Skeletal muscle tissue (tissue), 3 donors: ENCODE measurements at regions not wholly inside any gene's neighbourhood (a gene's known extent, or its start where the extent isn't known, plus 50 kb on each side); places are given as distances from the start of the nearest gene placed in this dataset.

ENCODE experiments used
- H3K27ac ChIP-seq: one replicate; pipeline ENCODE4 v1.7.0; 2013; ENCODE audit warnings: mild to moderate bottlenecking, low read depth, low read length, inconsistent platforms
- H3K27me3 ChIP-seq, 3 donors: one replicate each; pipeline ENCODE4 v1.7.0; 2013; ENCODE audit warnings: low read length in 3 of 3; ENCODE audit not compliant: control insufficient read depth in 3 of 3, insufficient read depth in 3 of 3
- H3K36me3 ChIP-seq, 3 donors: one replicate each; pipeline ENCODE4 v1.7.0; 2013; ENCODE audit warnings: low read length in 3 of 3; ENCODE audit not compliant: control insufficient read depth in 3 of 3, insufficient read depth in 3 of 3
- H3K4me1 ChIP-seq, 3 donors: one replicate each; pipeline ENCODE4 v1.7.0; 2013; ENCODE audit warnings: low read length in 3 of 3, mild to moderate bottlenecking in 3 of 3; ENCODE audit not compliant: control insufficient read depth in 3 of 3, insufficient read depth in 3 of 3
- H3K4me3 ChIP-seq, 3 donors: one replicate each; pipeline ENCODE4 v1.7.0; 2013; ENCODE audit warnings: low read length in 3 of 3
- H3K9ac ChIP-seq, 3 donors: one replicate each; pipeline ENCODE4 v1.7.0; 2013; ENCODE audit warnings: low read length in 3 of 3, mild to moderate bottlenecking in 3 of 3, moderate library complexity in 2 of 3, low read depth in 1 of 3
- H3K9me3 ChIP-seq, 3 donors: one replicate each; pipeline ENCODE4 v1.7.0; 2013; ENCODE audit warnings: low read length in 3 of 3; ENCODE audit not compliant: control insufficient read depth in 3 of 3
- donor health status: Osteomylitis.

DNA sequence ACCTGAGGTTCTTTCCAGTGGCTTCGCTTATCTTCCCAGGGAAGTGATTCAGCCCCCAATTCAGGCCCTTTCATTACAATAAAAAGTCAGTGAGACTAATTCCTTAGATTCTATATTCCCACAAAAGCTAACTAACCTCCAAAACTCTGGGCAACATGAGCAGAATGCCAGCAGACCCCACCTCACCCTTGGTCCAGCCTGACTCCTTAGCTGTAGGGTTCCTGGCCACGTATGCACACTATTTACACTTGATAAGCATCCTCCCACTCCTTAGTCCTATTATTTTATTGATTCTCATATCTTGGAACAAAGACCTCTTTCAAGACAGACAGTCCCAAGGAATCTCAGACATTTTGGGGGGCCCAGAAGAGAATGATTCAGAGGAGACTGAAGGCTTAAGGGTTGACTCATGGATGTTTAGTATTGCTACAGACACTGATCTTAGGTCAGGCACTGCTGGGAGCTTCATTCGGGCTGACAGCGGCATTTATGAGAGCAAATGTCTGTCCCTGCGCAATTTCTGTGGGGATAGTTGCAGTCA lies 162.6 kb upstream of the GDF10 start:
- Histone ChIP-seq H3K9ac (no peak overlapping the region), H3K4me3 (no peak overlapping the region), H3K9me3 (no peaks in the 10 kb centered on the region), H3K36me3 (no peaks in the 10 kb centered on the region), H3K4me1 (peaks cover 0 to 2% (median 2%) of the 10 kb centered on the region in 3 donors), H3K27ac (no peak overlapping the region), H3K27me3 (peaks cover 0 to 6% (median 0%) of the 10 kb centered on the region in 3 donors)

GRCh38 chr10:47139121-47139520 lies 160.9 kb upstream of the GDF10 start:
- Histone ChIP-seq H3K9me3 (no peaks in the 10 kb centered on the region), H3K4me1 (peaks cover 0 to 2% (median 2%) of the 10 kb centered on the region in 3 donors), H3K9ac (no peak overlapping the region), H3K4me3 (no peak overlapping the region), H3K36me3 (no peaks in the 10 kb centered on the region), H3K27ac (no peak overlapping the region), H3K27me3 (peaks cover 0 to 6% (median 0%) of the 10 kb centered on the region in 3 donors)

GRCh38 chr10:47140761-47141348 lies 159.1 kb upstream of the GDF10 start:
- no peak overlapping the region for H3K9ac ChIP-seq
- H3K4me1 ChIP-seq: peaks cover 0 to 2% (median 2%) of the 10 kb centered on the region in 3 donors
- no peak overlapping the region for H3K27ac ChIP-seq
- no peak overlapping the region for H3K4me3 ChIP-seq
- peaks cover 0 to 6% (median 0%) of the 10 kb centered on the region in 3 donors for H3K27me3 ChIP-seq
- no peaks in the 10 kb centered on the region for H3K9me3 ChIP-seq
- H3K36me3 ChIP-seq: no peaks in the 10 kb centered on the region

- Histone ChIP-seq H3K27ac (no peak overlapping the region), H3K27me3 (peaks cover 0 to 6% (median 0%) of the 10 kb centered on the region in 3 donors), H3K4me3 (no peak overlapping the region), H3K9me3 (no peaks in the 10 kb centered on the region), H3K9ac (no peak overlapping the region), H3K4me1 (peaks cover 0 to 2% (median under 1%) of the 10 kb centered on the region in 3 donors), H3K36me3 (no peaks in the 10 kb centered on the region)
These were observed 158.6 kb upstream of the GDF10 start for GRCh38 chr10:47141349-47141748.

DNA sequence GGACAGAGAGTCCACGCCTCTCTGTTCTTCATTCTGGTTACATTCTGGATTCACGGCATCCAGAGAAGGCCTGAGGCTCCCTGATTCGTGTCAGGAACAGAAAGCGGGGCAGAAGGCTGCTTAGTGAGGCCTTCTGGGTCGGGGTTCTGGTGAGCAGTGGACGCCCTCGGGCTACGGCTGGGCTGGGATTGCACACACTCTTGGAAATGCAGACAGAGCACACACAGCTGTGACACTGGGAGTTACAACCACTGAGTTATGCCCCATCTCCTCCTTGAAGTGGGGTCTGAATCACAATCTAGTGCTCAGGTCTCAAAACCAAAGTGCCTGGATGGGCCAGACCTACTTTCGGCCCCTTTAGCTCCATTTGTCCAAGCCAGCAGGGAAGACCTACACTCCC lies 156.9 kb upstream of the GDF10 start:
- H3K9me3 ChIP-seq: no peaks in the 10 kb centered on the region
- H3K4me1 ChIP-seq: no peaks in the 10 kb centered on the region
- H3K4me3 ChIP-seq: no peak overlapping the region
- no peak overlapping the region for H3K27ac ChIP-seq
- H3K9ac ChIP-seq: no peak overlapping the region
- H3K36me3 ChIP-seq: no peaks in the 10 kb centered on the region
- peaks cover 0 to 6% (median 0%) of the 10 kb centered on the region in 3 donors for H3K27me3 ChIP-seq

- Histone ChIP-seq H3K27ac (no peak overlapping the region), H3K4me3 (no peak overlapping the region), H3K27me3 (peaks cover 0 to 6% (median 0%) of the 10 kb centered on the region in 3 donors), H3K36me3 (no peaks in the 10 kb centered on the region), H3K4me1 (no peaks in the 10 kb centered on the region), H3K9me3 (no peaks in the 10 kb centered on the region), H3K9ac (no peak overlapping the region)
These were observed 156.5 kb upstream of the GDF10 start for GRCh38 chr10:47143473-47143872.

DNA sequence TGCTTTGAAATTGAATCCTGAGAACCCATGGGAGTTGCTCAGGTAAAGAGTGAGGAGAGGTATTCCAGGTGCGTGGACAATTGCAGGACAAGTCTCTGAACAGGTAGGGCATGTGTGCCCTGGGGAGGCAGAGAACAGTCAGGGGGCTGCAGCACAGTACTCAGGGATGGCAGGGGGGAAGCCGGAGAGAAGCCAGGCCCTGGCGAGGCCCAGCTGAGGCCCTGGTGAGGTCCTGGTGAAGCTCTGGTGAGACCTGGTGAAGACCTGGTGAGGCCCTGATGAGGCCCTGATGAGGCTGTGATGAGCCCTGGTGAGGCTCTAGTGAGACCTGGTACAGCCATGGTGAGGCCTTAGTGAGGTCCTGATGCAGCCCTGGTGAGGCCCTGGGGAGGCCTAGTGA lies 155.5 kb upstream of the GDF10 start:
- Histone ChIP-seq H3K9me3 (no peaks in the 10 kb centered on the region), H3K4me1 (no peaks in the 10 kb centered on the region), H3K27ac (no peak overlapping the region), H3K9ac (no peak overlapping the region), H3K27me3 (peaks cover 0 to 6% (median 0%) of the 10 kb centered on the region in 3 donors), H3K4me3 (no peak overlapping the region), H3K36me3 (no peaks in the 10 kb centered on the region)

DNA sequence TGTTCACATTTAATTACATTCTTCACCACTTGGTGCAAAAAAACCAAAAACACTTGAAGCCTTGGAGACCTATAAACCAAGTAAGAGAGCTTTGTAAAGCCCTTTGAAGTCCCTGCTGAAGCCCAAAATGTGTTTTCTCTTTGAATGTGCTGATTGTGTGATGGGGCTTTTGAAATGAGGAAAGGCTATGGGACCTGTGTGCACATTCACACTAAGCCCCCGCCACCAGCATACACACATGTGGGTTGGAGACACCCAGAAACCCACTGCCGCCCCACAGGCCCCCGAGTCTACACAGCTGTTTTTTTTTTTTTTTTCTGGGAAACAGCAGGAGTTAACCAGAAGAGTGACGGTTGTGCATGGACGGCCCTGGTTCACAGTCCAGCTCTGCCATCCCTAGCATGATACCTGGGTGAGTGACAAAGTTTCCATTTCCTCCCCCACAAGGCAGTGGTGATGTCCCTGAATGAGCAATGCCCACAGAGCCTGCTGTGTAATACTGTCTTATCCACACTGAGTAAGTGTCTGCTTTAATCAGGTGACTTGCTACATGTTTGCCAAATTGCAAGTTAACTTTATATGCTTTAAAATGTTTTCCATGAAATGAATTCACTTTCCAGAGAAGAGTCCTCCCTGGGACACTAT lies 154.6 kb upstream of the GDF10 start:
- peaks cover 0 to 6% (median 0%) of the 10 kb centered on the region in 3 donors for H3K27me3 ChIP-seq

DNA sequence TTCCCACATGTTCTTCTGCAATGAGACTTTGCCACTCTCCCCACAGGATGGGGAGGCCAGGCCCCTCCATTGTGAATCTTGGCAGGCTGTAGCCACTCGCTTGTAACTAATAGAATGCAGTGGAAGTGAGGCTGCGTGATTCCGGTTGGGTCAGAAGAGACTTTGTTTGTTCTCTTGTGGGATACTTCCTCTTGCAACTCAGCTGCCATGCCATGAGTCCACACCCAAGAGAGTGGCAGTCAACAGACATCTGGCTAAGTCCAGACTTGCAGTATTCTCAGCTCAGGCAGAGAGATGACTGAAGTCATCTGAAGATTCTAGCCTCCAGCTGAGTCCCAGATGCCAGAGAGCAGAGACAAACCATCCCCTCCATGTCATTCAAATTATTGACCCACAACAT lies 153.4 kb upstream of the GDF10 start:
- Histone ChIP-seq H3K27me3 (peaks cover 0 to 4% (median 0%) of the 10 kb centered on the region in 3 donors), H3K9ac (no peak overlapping the region), H3K4me3 (no peak overlapping the region), H3K27ac (no peak overlapping the region), H3K9me3 (no peaks in the 10 kb centered on the region), H3K36me3 (no peaks in the 10 kb centered on the region), H3K4me1 (no peaks in the 10 kb centered on the region)

More for the DNA sequence above, 154.6 kb upstream of the GDF10 start:
- Histone ChIP-seq H3K9ac (no peak overlapping the region), H3K9me3 (no peaks in the 10 kb centered on the region), H3K4me3 (no peak overlapping the region), H3K36me3 (no peaks in the 10 kb centered on the region), H3K4me1 (no peaks in the 10 kb centered on the region), H3K27ac (no peak overlapping the region)

DNA sequence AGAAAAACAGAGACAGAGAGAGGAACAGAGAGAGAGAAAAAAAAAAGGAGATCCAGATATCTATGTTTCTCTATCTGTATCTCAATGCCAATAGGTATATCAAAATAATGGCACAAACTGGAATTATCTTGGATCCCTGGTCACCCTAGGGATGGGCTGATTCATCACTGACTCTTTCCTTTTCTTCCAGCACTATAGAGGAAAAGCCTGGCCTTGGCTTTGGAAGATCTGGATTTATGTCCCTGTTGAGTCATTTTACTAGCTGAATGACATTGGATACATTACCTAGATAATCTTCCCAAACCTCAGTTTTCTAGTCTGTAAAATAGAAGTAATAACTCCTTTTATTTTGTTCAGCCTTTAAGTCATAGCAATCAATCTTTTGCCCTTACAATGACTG lies 152.8 kb upstream of the GDF10 start:
- no peaks in the 10 kb centered on the region for H3K27me3 ChIP-seq
- H3K36me3 ChIP-seq: no peaks in the 10 kb centered on the region

More for the DNA sequence above, 152.8 kb upstream of the GDF10 start:
- Histone ChIP-seq H3K27ac (no peak overlapping the region), H3K9ac (no peak overlapping the region), H3K4me3 (no peak overlapping the region), H3K4me1 (no peaks in the 10 kb centered on the region), H3K9me3 (no peaks in the 10 kb centered on the region)
